OCI-LY1 (cell line): ENCODE measurements at regions not wholly inside any gene's neighbourhood (a gene's known extent, or its start where the extent isn't known, plus 50 kb on each side); places are given as distances from the start of the nearest gene placed in this dataset.

Source experiments
- H2AFZ ChIP-seq: fragments of 200-600 bp; sonication (generic), shearing (Covaris generic); 2 replicates; pipeline ENCODE4 v1.6.0; 2014; ENCODE audit warnings: antibody characterized with exemption, mild to moderate bottlenecking, low read length
- H3F3A ChIP-seq: fragments of 200-600 bp; sonication (generic), shearing (Covaris generic); 2 replicates; pipeline ENCODE4 v1.6.0; 2014; ENCODE audit warnings: mild to moderate bottlenecking, antibody characterized with exemption, low read length, moderate library complexity; ENCODE audit not compliant: insufficient read depth
- H3K27ac ChIP-seq: fragments of 200-600 bp; sonication (generic); 2 replicates; pipeline ENCODE4 v1.5.1; 2014; ENCODE audit warnings: low read length, mixed run types, mild to moderate bottlenecking, low read depth; ENCODE audit not compliant: poor library complexity, severe bottlenecking
- H3K27me3 ChIP-seq: fragments of 200-600 bp; sonication (generic); 2 replicates; pipeline ENCODE4 v1.6.0; 2014; ENCODE audit warnings: antibody characterized with exemption, mild to moderate bottlenecking, low read length, moderate library complexity; ENCODE audit not compliant: insufficient read depth
- H3K36me3 ChIP-seq: fragments of 200-600 bp; sonication (generic); 2 replicates; pipeline ENCODE4 v1.6.1; 2014; ENCODE audit warnings: mild to moderate bottlenecking, antibody characterized with exemption, low read length, moderate library complexity, mixed read lengths; ENCODE audit not compliant: insufficient read depth
- H3K4me1 ChIP-seq: fragments of 200-600 bp; sonication (generic); 2 replicates; pipeline ENCODE4 v1.5.1; 2014; ENCODE audit warnings: mild to moderate bottlenecking, low read length, moderate library complexity; ENCODE audit not compliant: insufficient read depth, severe bottlenecking
- H3K4me2 ChIP-seq: fragments of 200-600 bp; sonication (generic), shearing (Covaris generic); 2 replicates; pipeline ENCODE4 v1.6.1; 2014; ENCODE audit warnings: low read length
- H3K4me3 ChIP-seq: fragments of 200-600 bp; sonication (generic); 2 replicates; pipeline ENCODE4 v1.5.1; 2014; ENCODE audit warnings: low read length, low read depth, mild to moderate bottlenecking, mixed read lengths; ENCODE audit not compliant: poor library complexity, severe bottlenecking
- H3K79me2 ChIP-seq: fragments of 200-600 bp; shearing (Covaris generic); 2 replicates; pipeline ENCODE4 v1.6.1; 2016; ENCODE audit warnings: mixed run types, low read length, mixed read lengths; ENCODE audit not compliant: insufficient read depth
- H3K9ac ChIP-seq: fragments of 200-600 bp; sonication (generic), shearing (Covaris generic); 2 replicates; pipeline ENCODE4 v1.6.1; 2014; ENCODE audit warnings: mild to moderate bottlenecking, low read length, mixed read lengths
- H3K9me2 ChIP-seq: fragments of 200-600 bp; sonication (generic), shearing (Covaris generic); 2 replicates; pipeline ENCODE4 v1.6.1; 2014; ENCODE audit warnings: low read depth, mild to moderate bottlenecking, low read length, mixed read lengths
- H3K9me3 ChIP-seq: fragments of 200-600 bp; shearing (Covaris generic); 2 replicates; pipeline ENCODE4 v1.6.1; 2014; ENCODE audit warnings: low read length, mixed read lengths
- H4K20me1 ChIP-seq: fragments of 200-600 bp; sonication (generic), shearing (Covaris generic); 2 replicates; pipeline ENCODE4 v1.6.0; 2016; ENCODE audit warnings: mild to moderate bottlenecking, low read length; ENCODE audit not compliant: insufficient read depth
- CTCF ChIP-seq: fragments of 200-600 bp; sonication (generic), shearing (Covaris generic); IDR thresholded peaks from 2 replicates; pipeline ENCODE4 v1.5.1; 2017; ENCODE audit warnings: mild to moderate bottlenecking, antibody characterized with exemption, low read length, moderate library complexity, mixed read lengths
- EZH2 ChIP-seq: fragments of 200-600 bp; sonication (generic), shearing (Covaris generic); IDR thresholded peaks from 2 replicates; pipeline ENCODE4 v1.8.0; 2017; ENCODE audit warnings: borderline replicate concordance, mixed run types, mild to moderate bottlenecking, antibody characterized with exemption, low read length, moderate library complexity, mixed read lengths

DNA sequence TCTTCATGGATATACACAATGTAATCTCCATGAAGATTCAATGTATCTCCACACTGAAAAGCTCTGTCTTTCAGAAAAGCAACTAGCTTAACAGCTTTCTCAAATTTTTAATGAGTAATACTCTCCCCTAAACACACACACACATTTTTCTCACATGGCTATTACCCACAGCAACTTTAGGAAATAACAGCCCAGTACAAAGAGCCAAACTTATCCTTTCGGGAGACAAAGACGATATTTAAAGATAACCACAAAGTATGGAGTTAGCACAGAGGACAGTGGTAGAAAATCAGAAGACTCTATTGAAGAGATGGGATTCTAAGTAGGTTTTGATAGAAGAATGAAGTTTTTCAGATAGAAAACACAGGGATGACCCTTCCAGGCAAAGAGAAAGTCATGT is 394.9 kb upstream of the TRIB2 start:
- Histone ChIP-seq H3K4me2 (no peak overlapping the region), H3K9ac (no peak overlapping the region), H2AFZ (no peak overlapping the region), H3K36me3 (no peaks in the 10 kb centered on the region), H3K4me1 (peaks cover 13% of the 10 kb centered on the region), H3K4me3 (no peak overlapping the region), H3K79me2 (no peaks in the 10 kb centered on the region), H3K27ac (no peak overlapping the region), H4K20me1 (no peaks in the 10 kb centered on the region), H3K9me2 (no peaks in the 10 kb centered on the region), H3K9me3 (no peaks in the 10 kb centered on the region), H3K27me3 (no peaks in the 10 kb centered on the region), H3F3A (no peaks in the 10 kb centered on the region)
- TF ChIP-seq EZH2 (no peak), CTCF (no peak)

DNA sequence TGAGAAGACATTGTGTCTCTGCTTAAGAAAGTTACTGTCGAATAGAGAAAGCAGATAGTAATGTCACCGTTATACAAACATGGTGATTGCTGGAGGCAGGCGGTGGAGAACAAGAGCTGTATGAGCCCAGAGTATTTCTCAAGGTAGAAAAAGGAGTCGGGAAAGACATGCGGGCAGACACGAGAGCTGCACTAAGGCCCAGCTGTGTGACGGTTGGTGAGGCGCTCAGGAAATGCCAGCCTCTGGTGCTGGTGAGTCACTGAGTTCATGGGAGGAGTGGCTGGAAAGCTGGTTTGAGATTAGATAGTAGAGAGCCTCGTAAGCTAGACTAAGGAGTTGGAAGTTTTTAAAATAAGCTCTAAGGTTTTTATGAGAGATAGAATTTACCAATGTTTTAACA is 390.9 kb upstream of the TRIB2 start:
- Histone ChIP-seq H3K4me1 (no peaks in the 10 kb centered on the region), H3K27ac (no peak overlapping the region), H3K9me2 (no peaks in the 10 kb centered on the region), H3K4me3 (no peak overlapping the region), H3K36me3 (no peaks in the 10 kb centered on the region), H4K20me1 (no peaks in the 10 kb centered on the region), H3K27me3 (no peaks in the 10 kb centered on the region), H2AFZ (no peak overlapping the region), H3K9ac (no peak overlapping the region), H3F3A (no peaks in the 10 kb centered on the region), H3K9me3 (peaks cover 3% of the 10 kb centered on the region; the same call in 1 of the 2 replicates), H3K4me2 (no peak overlapping the region), H3K79me2 (no peaks in the 10 kb centered on the region)
- TF ChIP-seq CTCF (no peak), EZH2 (no peak)

GRCh38 chr2:12326449-12327190 is 390.1 kb upstream of the TRIB2 start:
- no peak overlapping the region for H3K4me2 ChIP-seq
- TF ChIP-seq EZH2: no peak
- no peak for TF ChIP-seq CTCF
- H3K9me2 ChIP-seq: no peaks in the 10 kb centered on the region
- H3K9me3 ChIP-seq: peaks cover 3% of the 10 kb centered on the region; the same call in 1 of the 2 replicates
- H3K79me2 ChIP-seq: no peaks in the 10 kb centered on the region
- no peak overlapping the region for H3K27ac ChIP-seq
- H3K27me3 ChIP-seq: no peaks in the 10 kb centered on the region
- H3K4me1 ChIP-seq: no peaks in the 10 kb centered on the region
- no peaks in the 10 kb centered on the region for H3F3A ChIP-seq
- no peak overlapping the region for H3K4me3 ChIP-seq
- H3K36me3 ChIP-seq: no peaks in the 10 kb centered on the region
- no peaks in the 10 kb centered on the region for H4K20me1 ChIP-seq
- no peak overlapping the region for H2AFZ ChIP-seq
- H3K9ac ChIP-seq: no peak overlapping the region
